ENCODE measurements at regions not wholly inside any gene's neighbourhood (a gene's known extent, or its start where the extent isn't known, plus 50 kb on each side); places are given as distances from the start of the nearest gene placed in this dataset.

- no peaks in the 10 kb centered on the region for H3K79me2 ChIP-seq (ENCODE audit: insufficient read depth, low read length)
- H3K18ac ChIP-seq (ENCODE audit: insufficient read length, low read depth, low read length): no peak overlapping the region
- no peak overlapping the region for H3T11ph ChIP-seq (ENCODE audit: low read length)
- H3K4me3 Mint-ChIP-seq: no peak overlapping the region
- no peaks in the 10 kb centered on the region for H3K23me2 ChIP-seq (ENCODE audit: insufficient read length, low read depth, low read length, poor library complexity, severe bottlenecking)
- H3K27ac ChIP-seq (ENCODE audit: insufficient read length, low read depth, low read length): no peak overlapping the region
- no peaks in the 10 kb centered on the region for H3K27me3 ChIP-seq (ENCODE audit: insufficient read depth, low read length)
- no peak overlapping the region for H2BK15ac ChIP-seq (ENCODE audit: low read depth, low read length)
- no peak overlapping the region for H4K91ac ChIP-seq (ENCODE audit: insufficient read length, low read depth, low read length)
- no peaks in the 10 kb centered on the region; a peak in 1 of 7 replicates for H3K36me3 Mint-ChIP-seq (ENCODE audit: insufficient read depth in 1 of 3, low read depth in 3 of 3)
- no peak overlapping the region for H3K23ac ChIP-seq (ENCODE audit: insufficient read length, low read depth, low read length)
- H2BK5ac ChIP-seq (ENCODE audit: insufficient read length, low read length): no peak overlapping the region
- H3K4me2 ChIP-seq (ENCODE audit: insufficient read depth, insufficient read length, low read length): no peak overlapping the region
- no peaks in the 10 kb centered on the region for H4K20me1 ChIP-seq (ENCODE audit: control insufficient read depth, insufficient read depth, insufficient read length)
- H3K79me1 ChIP-seq (ENCODE audit: insufficient read depth, low read depth, low read length, poor library complexity, severe bottlenecking): no peaks in the 10 kb centered on the region
- no peaks in the 10 kb centered on the region for H3K9me3 ChIP-seq (ENCODE audit: control insufficient read depth, low read depth, low read length)
- no peaks in the 10 kb centered on the region for H3K27me3 Mint-ChIP-seq (ENCODE audit: low read depth)
- no peak overlapping the region for H3K14ac ChIP-seq (ENCODE audit: insufficient read depth, low read length)
- H3K9me3 Mint-ChIP-seq: peaks cover 0 to 2% of the 10 kb centered on the region in 2 experiments; a peak in 2 of 5 replicates
- no peak overlapping the region for H2AK5ac ChIP-seq (ENCODE audit: insufficient read length, low read length)
- H3K9ac ChIP-seq (ENCODE audit: extremely low read depth, insufficient read length, low read length): no peak overlapping the region
- no peak overlapping the region for H3K4ac ChIP-seq (ENCODE audit: low read depth, low read length)
- no peak overlapping the region for H2BK120ac ChIP-seq (ENCODE audit: low read depth, low read length, poor library complexity, severe bottlenecking)
- WGBS (ENCODE audit: extremely low coverage, insufficient read length, low lambda C conversion rate): no CpG with 5 or more reads among the region's 2 CpGs
- DNase-seq: no peak
- no peak for TF ChIP-seq CTCF (conservative IDR thresholded peaks at IDR 0.05)
- H2BK20ac ChIP-seq (ENCODE audit: low read depth, low read length, poor library complexity, severe bottlenecking): no peak overlapping the region
- H3K4me1 ChIP-seq (ENCODE audit: insufficient read depth, low read length): no peaks in the 10 kb centered on the region
- no peaks in the 10 kb centered on the region for H3K4me1 Mint-ChIP-seq
- H4K8ac ChIP-seq (replicated peaks; ENCODE audit: insufficient read length, low read depth, low read length): no peak overlapping the region
- no peak overlapping the region; a peak in 1 of 7 replicates for H3K27ac Mint-ChIP-seq
- H2AFZ ChIP-seq (ENCODE audit: low read length): no peak overlapping the region
- H2BK12ac ChIP-seq (ENCODE audit: insufficient read length, low read depth, low read length): no peak overlapping the region
- H3K56ac ChIP-seq (ENCODE audit: insufficient read length, low read depth, low read length): no peak overlapping the region
- H4K5ac ChIP-seq (ENCODE audit: insufficient read length, low read depth, low read length): no peak overlapping the region
Measured at GRCh38 chr12:23193552-23193951, 568.6 kb downstream of the ETNK1 start.
